GM10266 (cell line): ENCODE measurements at regions not wholly inside any gene's neighbourhood (a gene's known extent, or its start where the extent isn't known, plus 50 kb on each side); places are given as distances from the start of the nearest gene placed in this dataset.

Experiments used
- DNase-seq: peaks from one replicate; pipeline ENCODE4 v3.0.0; 2012; ENCODE audit errors: extremely low spot score
- CTCF ChIP-seq: IDR thresholded peaks from 2 replicates; pipeline ENCODE4 v1.5.1; 2012; ENCODE audit warnings: mild to moderate bottlenecking, low read depth; ENCODE audit not compliant: control insufficient read depth, insufficient read depth; ENCODE audit errors: missing control alignments

GRCh38 chr7:28291559-28291958, 111.0 kb upstream of the JAZF1 start:
- no peak for DNase-seq
- no peak for TF ChIP-seq CTCF

GRCh38 chr7:28292834-28293526, 112.4 kb upstream of the JAZF1 start:
- TF ChIP-seq CTCF = no peak
- DNase-seq = no peak

- no peak for DNase-seq
- TF ChIP-seq CTCF = no peak
These were observed 112.9 kb upstream of the JAZF1 start for GRCh38 chr7:28293527-28293835.

- peak; percentile 43 for DNase-seq
- peak; percentile 63 for TF ChIP-seq CTCF
These were observed 115.5 kb upstream of the CREB5 start for GRCh38 chr7:28296571-28297483.

GRCh38 chr7:28297801-28298459, 114.4 kb upstream of the CREB5 start:
- DNase-seq = no peak
- no peak for TF ChIP-seq CTCF

- no peak for DNase-seq
These were observed 113.3 kb upstream of the CREB5 start for GRCh38 chr7:28298870-28299518.

More at GRCh38 chr7:28298870-28299518, 113.3 kb upstream of the CREB5 start:
- no peak for TF ChIP-seq CTCF
